HCT116 (cell line): ENCODE measurements at regions not wholly inside any gene's neighbourhood (a gene's known extent, or its start where the extent isn't known, plus 50 kb on each side); places are given as distances from the start of the nearest gene placed in this dataset.

ENCODE experiments used
- CBX3 ChIP-seq: IDR thresholded peaks from 2 replicates; pipeline ENCODE4 v1.6.1; 2012; ENCODE audit warnings: low read depth
- EZH2 ChIP-seq: fragments of 200-600 bp; sonication (generic); IDR thresholded peaks from 2 replicates; pipeline ENCODE4 v1.6.1; 2017; ENCODE audit warnings: antibody characterized with exemption, mixed run types
- EZH2phosphoT487 ChIP-seq: fragments of 200-600 bp; IDR thresholded peaks from 2 replicates; pipeline ENCODE4 v1.6.1; 2018; ENCODE audit warnings: antibody characterized with exemption, borderline replicate concordance
- JUND ChIP-seq: IDR thresholded peaks from 2 replicates; pipeline ENCODE4 v1.6.1; 2012
- POLR2A ChIP-seq: IDR thresholded peaks from 2 replicates; pipeline ENCODE4 v1.7.0; 2011; ENCODE audit warnings: borderline replicate concordance; ENCODE audit not compliant: insufficient read depth, insufficient read length; ENCODE audit errors: extremely low read depth
- POLR2AphosphoS5 ChIP-seq: IDR thresholded peaks from 2 replicates; pipeline ENCODE4 v1.6.1; 2011; ENCODE audit warnings: mild to moderate bottlenecking, low read depth, low read length, moderate library complexity
- RAD21 ChIP-seq: IDR thresholded peaks from 2 replicates; pipeline ENCODE4 v1.6.1; 2012; ENCODE audit warnings: low read depth, mild to moderate bottlenecking
- SP1 ChIP-seq: IDR thresholded peaks from 2 replicates; pipeline ENCODE4 v1.6.1; 2012; ENCODE audit warnings: low read depth
- TCF7L2 ChIP-seq: IDR thresholded peaks from 2 replicates; pipeline ENCODE4 v1.7.0; 2011; ENCODE audit warnings: borderline replicate concordance, inconsistent platforms; ENCODE audit not compliant: insufficient read depth, insufficient read length; ENCODE audit errors: extremely low read depth
- YY1 ChIP-seq: IDR thresholded peaks from 2 replicates; pipeline ENCODE4 v1.6.1; 2011; ENCODE audit warnings: low read length, low read depth, moderate library complexity, mild to moderate bottlenecking; ENCODE audit not compliant: insufficient replicate concordance; ENCODE audit errors: extremely low read depth
- TF ChIP-seq, protein P1 (sequence below), 3 experiments: fragments of 200-600 bp in 1 of 3; sonication (generic) in 1 of 3; IDR thresholded peaks in 2 of 3; conservative IDR thresholded peaks in 1 of 3; 2 replicates each; pipeline ENCODE4 v1.5.1; 2012 to 2017; ENCODE audit warnings: low read depth in 2 of 3, low read length in 2 of 3, antibody characterized with exemption in 1 of 3, borderline replicate concordance in 1 of 3, control low read depth in 1 of 3, mild to moderate bottlenecking in 1 of 3, mixed read lengths in 1 of 3, mixed run types in 1 of 3, moderate library complexity in 1 of 3; ENCODE audit not compliant: insufficient read depth in 1 of 3

- TF ChIP-seq POLR2A (no peak), TCF7L2 (no peak), EZH2phosphoT487 (no peak), EZH2 (no peak), CBX3 (no peak), JUND (no peak), RAD21 (no peak), POLR2AphosphoS5 (no peak), SP1 (no peak), YY1 (no peak)
- TF ChIP-seq, protein P1, sequence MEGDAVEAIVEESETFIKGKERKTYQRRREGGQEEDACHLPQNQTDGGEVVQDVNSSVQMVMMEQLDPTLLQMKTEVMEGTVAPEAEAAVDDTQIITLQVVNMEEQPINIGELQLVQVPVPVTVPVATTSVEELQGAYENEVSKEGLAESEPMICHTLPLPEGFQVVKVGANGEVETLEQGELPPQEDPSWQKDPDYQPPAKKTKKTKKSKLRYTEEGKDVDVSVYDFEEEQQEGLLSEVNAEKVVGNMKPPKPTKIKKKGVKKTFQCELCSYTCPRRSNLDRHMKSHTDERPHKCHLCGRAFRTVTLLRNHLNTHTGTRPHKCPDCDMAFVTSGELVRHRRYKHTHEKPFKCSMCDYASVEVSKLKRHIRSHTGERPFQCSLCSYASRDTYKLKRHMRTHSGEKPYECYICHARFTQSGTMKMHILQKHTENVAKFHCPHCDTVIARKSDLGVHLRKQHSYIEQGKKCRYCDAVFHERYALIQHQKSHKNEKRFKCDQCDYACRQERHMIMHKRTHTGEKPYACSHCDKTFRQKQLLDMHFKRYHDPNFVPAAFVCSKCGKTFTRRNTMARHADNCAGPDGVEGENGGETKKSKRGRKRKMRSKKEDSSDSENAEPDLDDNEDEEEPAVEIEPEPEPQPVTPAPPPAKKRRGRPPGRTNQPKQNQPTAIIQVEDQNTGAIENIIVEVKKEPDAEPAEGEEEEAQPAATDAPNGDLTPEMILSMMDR (IDR thresholded peaks at IDR 0.05 in 2 of 3, conservative IDR thresholded peaks at IDR 0.05 in 1 of 3; ENCODE audit: borderline replicate concordance in 1 of 3, insufficient read depth in 1 of 3, low read depth in 2 of 3, low read length in 2 of 3), result no peak
Measured at GRCh38 chr11:109936661-109937180, 156.5 kb upstream of the ZC3H12C start.
